CD14-positive monocyte (primary cell): ENCODE measurements at regions not wholly inside any gene's neighbourhood (a gene's known extent, or its start where the extent isn't known, plus 50 kb on each side); places are given as distances from the start of the nearest gene placed in this dataset.

Source experiments
- DNase-seq, 3 donors: peaks; one replicate each; pipeline ENCODE4 v3.0.0-alpha.2; 2011 to 2022
- H2AFZ ChIP-seq: 2 replicates; pipeline ENCODE4 v1.6.0; 2012; ENCODE audit warnings: mild to moderate bottlenecking, low read depth, low read length, inconsistent platforms; ENCODE audit not compliant: insufficient read depth, poor library complexity, severe bottlenecking
- H3K27ac ChIP-seq, 2 donors: 1 replicate in 1 of 2; 2 replicates in 1 of 2; pipeline ENCODE4 v1.5.1; 2012 to 2013; ENCODE audit warnings: low read length in 2 of 2, control low read depth in 1 of 2, inconsistent platforms in 1 of 2, low read depth in 1 of 2, mild to moderate bottlenecking in 1 of 2
- H3K27me3 ChIP-seq, 2 donors: one replicate each; pipeline versions ENCODE4 v1.6.0 to v1.6.1; 2011 to 2013; ENCODE audit warnings: low read length in 2 of 2; ENCODE audit not compliant: control insufficient read depth in 2 of 2, insufficient read depth in 2 of 2
- H3K36me3 ChIP-seq, 2 donors: replicated peaks in 1 of 2; 1 replicate in 1 of 2; 2 replicates in 1 of 2; pipeline versions ENCODE4 v1.5.1 to v1.6.1; 2012 to 2013; ENCODE audit warnings: low read length in 2 of 2, control low read depth in 1 of 2, inconsistent platforms in 1 of 2, mild to moderate bottlenecking in 1 of 2; ENCODE audit not compliant: insufficient read depth in 2 of 2, control insufficient read depth in 1 of 2
- H3K4me1 ChIP-seq, 2 donors: 1 replicate in 1 of 2; 2 replicates in 1 of 2; pipeline versions ENCODE4 v1.5.1 to v1.6.1; 2012 to 2013; ENCODE audit warnings: low read length in 2 of 2, control low read depth in 1 of 2, inconsistent platforms in 1 of 2, mild to moderate bottlenecking in 1 of 2, moderate library complexity in 1 of 2; ENCODE audit not compliant: insufficient read depth in 2 of 2, control insufficient read depth in 1 of 2
- H3K4me2 ChIP-seq: replicated peaks from 2 replicates; pipeline ENCODE3; 2012; ENCODE audit warnings: low read length, moderate library complexity, mild to moderate bottlenecking; ENCODE audit not compliant: poor library complexity, severe bottlenecking; ENCODE audit errors: extremely low read depth
- H3K4me3 ChIP-seq, 3 experiments: fragments of 200-600 bp in 1 of 3; sonication (generic) in 1 of 3; replicated peaks in 1 of 3; 1 replicate in 2 of 3; 2 replicates in 1 of 3; pipeline ENCODE4 v1.5.1; 2011 to 2013; ENCODE audit warnings: low read length in 3 of 3, mild to moderate bottlenecking in 3 of 3, control low read depth in 2 of 3, low read depth in 2 of 3, inconsistent platforms in 1 of 3, moderate library complexity in 1 of 3
- H3K79me2 ChIP-seq: 2 replicates; pipeline ENCODE4 v1.6.0; 2012; ENCODE audit warnings: mild to moderate bottlenecking, control low read depth, inconsistent platforms, low read length, moderate library complexity; ENCODE audit not compliant: insufficient read depth
- H3K9ac ChIP-seq: 2 replicates; pipeline ENCODE4 v1.6.0; 2017; ENCODE audit warnings: low read length, mild to moderate bottlenecking; ENCODE audit not compliant: insufficient read depth, poor library complexity, severe bottlenecking
- H3K9me3 ChIP-seq, 2 donors: replicated peaks in 1 of 2; 1 replicate in 1 of 2; 2 replicates in 1 of 2; pipeline versions ENCODE4 v1.5.1 to v1.6.1; 2012 to 2013; ENCODE audit warnings: low read length in 2 of 2, control low read depth in 1 of 2; ENCODE audit not compliant: control insufficient read depth in 1 of 2, insufficient read depth in 1 of 2
- H4K20me1 ChIP-seq: 2 replicates; pipeline ENCODE4 v1.6.0; 2012; ENCODE audit warnings: mild to moderate bottlenecking, low read length, control low read depth, moderate library complexity; ENCODE audit not compliant: insufficient read depth
- H3K27ac Mint-ChIP-seq, 7 donors: one replicate each; pipeline ENCODE4 v1.8.0; 2020; ENCODE audit warnings: mild to moderate bottlenecking in 7 of 7, mixed read lengths in 7 of 7, moderate library complexity in 6 of 7, inconsistent platforms in 2 of 7
- H3K27me3 Mint-ChIP-seq, 3 donors: one replicate each; pipeline ENCODE4 v1.8.0; 2021 to 2022; ENCODE audit warnings: low read depth in 3 of 3, mild to moderate bottlenecking in 3 of 3, mixed read lengths in 3 of 3, moderate library complexity in 3 of 3, inconsistent platforms in 1 of 3
- H3K36me3 Mint-ChIP-seq, 2 donors: one replicate each; pipeline ENCODE4 v1.8.0; 2020; ENCODE audit warnings: mixed read lengths in 2 of 2, inconsistent platforms in 1 of 2, mild to moderate bottlenecking in 1 of 2
- H3K4me1 Mint-ChIP-seq: one replicate; pipeline ENCODE4 v1.8.0; 2020; ENCODE audit warnings: mild to moderate bottlenecking, mixed read lengths
- H3K4me3 Mint-ChIP-seq, 2 donors: one replicate each; pipeline ENCODE4 v1.8.0; 2020; ENCODE audit warnings: mild to moderate bottlenecking in 2 of 2, mixed read lengths in 2 of 2, moderate library complexity in 1 of 2
- H3K9me3 Mint-ChIP-seq, 7 donors: one replicate each; pipeline ENCODE4 v1.8.0; 2020 to 2022; ENCODE audit warnings: mixed read lengths in 7 of 7, mild to moderate bottlenecking in 6 of 7, moderate library complexity in 6 of 7, inconsistent platforms in 2 of 7
- WGBS: methylation state at CpG from one replicate; pipeline ENCODE4 v1.1.5; 2013; ENCODE audit warnings: missing lambda C conversion rate; ENCODE audit not compliant: insufficient coverage; 5-methylcytosine and 5-hydroxymethylcytosine counted together
- intact Hi-C, 2 donors: fragments of 100-400 bp; cut with micrococcal nuclease; formaldehyde crosslinking; loops; one replicate each; pipeline versions ENCODE4 v1.15.0 to v1.15.1; 2023
- TF ChIP-seq, protein P1 (sequence below): fragments of 200-600 bp; IDR thresholded peaks from one replicate; pipeline ENCODE4 v1.8.0; 2022; ENCODE audit warnings: antibody characterized with exemption, mild to moderate bottlenecking

DNA sequence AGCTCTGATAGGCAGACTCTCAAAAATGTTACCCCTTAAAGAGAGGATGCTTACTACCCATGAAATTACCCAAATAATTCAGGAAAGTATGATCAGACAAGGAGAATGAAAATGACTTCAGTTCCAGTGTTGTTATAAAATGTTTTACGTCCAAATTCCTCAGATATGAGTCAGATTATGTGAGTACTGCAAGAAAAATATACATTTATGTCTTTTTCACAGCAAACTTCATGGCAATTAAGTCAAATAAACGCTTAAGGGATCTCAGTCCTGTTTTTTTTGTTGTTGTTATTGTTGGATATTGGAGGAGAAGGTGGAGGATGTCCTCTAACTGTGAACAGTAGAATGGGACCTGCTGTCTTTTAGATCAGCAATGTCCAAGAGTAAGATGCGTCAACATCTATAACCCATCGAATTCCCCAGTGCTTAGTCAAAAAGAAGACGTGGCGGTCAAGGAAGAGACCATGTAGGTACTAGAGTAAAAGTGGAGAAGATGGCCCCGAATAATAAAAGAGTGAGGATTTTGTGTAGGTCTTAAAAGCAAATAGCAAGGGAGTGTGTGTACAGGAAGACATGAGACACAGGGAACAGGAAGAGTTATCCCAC lies 215.4 kb upstream of the IRS2 start:
- no peaks in the 10 kb centered on the region for H3K9me3 ChIP-seq
- intact Hi-C loops: no loop called here
- no peaks in the 10 kb centered on the region for H3K4me1 ChIP-seq
- H3K27me3 ChIP-seq: no peaks in the 10 kb centered on the region
- no peaks in the 10 kb centered on the region for H4K20me1 ChIP-seq
- no peaks in the 10 kb centered on the region for H3K79me2 ChIP-seq
- no peak overlapping the region for H3K27ac ChIP-seq
- no peaks in the 10 kb centered on the region for H3K36me3 Mint-ChIP-seq
- H3K4me3 ChIP-seq: no peak overlapping the region
- H3K4me3 Mint-ChIP-seq: no peak overlapping the region
- DNase-seq: no peak
- no peak overlapping the region for H3K27ac Mint-ChIP-seq
- no peaks in the 10 kb centered on the region for H3K4me1 Mint-ChIP-seq
- peaks cover 0 to 2% (median 0%) of the 10 kb centered on the region in 7 donors for H3K9me3 Mint-ChIP-seq
- TF ChIP-seq, protein P1, sequence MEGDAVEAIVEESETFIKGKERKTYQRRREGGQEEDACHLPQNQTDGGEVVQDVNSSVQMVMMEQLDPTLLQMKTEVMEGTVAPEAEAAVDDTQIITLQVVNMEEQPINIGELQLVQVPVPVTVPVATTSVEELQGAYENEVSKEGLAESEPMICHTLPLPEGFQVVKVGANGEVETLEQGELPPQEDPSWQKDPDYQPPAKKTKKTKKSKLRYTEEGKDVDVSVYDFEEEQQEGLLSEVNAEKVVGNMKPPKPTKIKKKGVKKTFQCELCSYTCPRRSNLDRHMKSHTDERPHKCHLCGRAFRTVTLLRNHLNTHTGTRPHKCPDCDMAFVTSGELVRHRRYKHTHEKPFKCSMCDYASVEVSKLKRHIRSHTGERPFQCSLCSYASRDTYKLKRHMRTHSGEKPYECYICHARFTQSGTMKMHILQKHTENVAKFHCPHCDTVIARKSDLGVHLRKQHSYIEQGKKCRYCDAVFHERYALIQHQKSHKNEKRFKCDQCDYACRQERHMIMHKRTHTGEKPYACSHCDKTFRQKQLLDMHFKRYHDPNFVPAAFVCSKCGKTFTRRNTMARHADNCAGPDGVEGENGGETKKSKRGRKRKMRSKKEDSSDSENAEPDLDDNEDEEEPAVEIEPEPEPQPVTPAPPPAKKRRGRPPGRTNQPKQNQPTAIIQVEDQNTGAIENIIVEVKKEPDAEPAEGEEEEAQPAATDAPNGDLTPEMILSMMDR: no peak
- H3K9ac ChIP-seq: no peak overlapping the region
- no peak overlapping the region for H3K4me2 ChIP-seq
- no peaks in the 10 kb centered on the region for H3K36me3 ChIP-seq
- peaks cover 0 to 4% (median 1%) of the 10 kb centered on the region in 3 donors for H3K27me3 Mint-ChIP-seq
- H2AFZ ChIP-seq: no peak overlapping the region
- WGBS: 97% methylated on average over 5 of the region's 7 CpGs

DNA sequence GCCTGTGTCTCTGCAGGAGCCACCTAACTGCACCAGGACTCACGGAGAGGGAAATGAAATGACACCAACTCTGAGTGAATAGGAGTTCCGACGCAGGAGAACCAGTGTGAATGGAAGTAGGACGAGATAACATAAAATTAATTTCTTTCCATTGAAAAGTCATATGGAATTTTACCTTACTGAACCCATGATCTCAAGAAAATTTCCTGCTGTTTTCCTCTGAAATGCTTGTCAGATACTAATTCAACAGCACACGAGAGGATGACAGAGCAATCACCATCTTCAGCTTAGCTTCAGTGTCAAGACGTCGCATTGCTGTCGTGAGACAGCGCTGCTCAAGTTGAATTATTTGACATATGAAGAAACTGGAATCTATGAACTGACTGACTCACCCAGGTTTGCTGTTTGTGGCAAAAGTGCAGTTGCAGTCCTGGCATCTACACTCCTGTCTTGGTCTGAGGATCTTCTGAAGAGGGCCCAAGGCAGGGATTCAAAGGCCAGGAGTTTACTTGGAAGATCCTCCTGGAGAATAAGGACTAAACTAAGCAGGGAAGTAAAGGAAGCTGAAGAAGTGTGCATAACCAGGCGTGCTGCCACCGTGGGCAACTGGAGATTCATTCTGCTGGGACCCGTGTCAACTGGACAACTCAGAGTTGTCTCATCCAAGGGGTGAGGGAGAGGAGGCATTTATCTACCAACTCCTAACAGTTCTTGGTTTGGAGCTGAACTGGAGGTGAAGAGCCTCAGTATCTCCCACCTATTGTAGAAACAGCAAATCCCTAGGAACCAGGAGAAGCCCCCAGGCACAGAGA lies 214.4 kb upstream of the IRS2 start:
- no peak overlapping the region for H3K9ac ChIP-seq
- H3K27ac ChIP-seq: no peak overlapping the region
- TF ChIP-seq, protein P1: no peak
- no peaks in the 10 kb centered on the region for H3K9me3 ChIP-seq
- Mint-ChIP-seq H3K27ac (no peak overlapping the region), H3K27me3 (peaks cover 0 to 4% (median 1%) of the 10 kb centered on the region in 3 donors), H3K9me3 (peaks cover 0 to 2% (median 0%) of the 10 kb centered on the region in 7 donors), H3K36me3 (no peaks in the 10 kb centered on the region), H3K4me1 (no peaks in the 10 kb centered on the region), H3K4me3 (no peak overlapping the region)
- intact Hi-C loops: no loop called here
- no peaks in the 10 kb centered on the region for H4K20me1 ChIP-seq
- H3K4me1 ChIP-seq: no peaks in the 10 kb centered on the region
- H3K4me2 ChIP-seq: no peak overlapping the region
- H3K79me2 ChIP-seq: no peaks in the 10 kb centered on the region
- no peak for DNase-seq
- H3K36me3 ChIP-seq: no peaks in the 10 kb centered on the region
- H3K4me3 ChIP-seq: no peak overlapping the region
- H3K27me3 ChIP-seq: no peaks in the 10 kb centered on the region
- WGBS: 93% methylated on average over 5 of the region's 12 CpGs
- no peak overlapping the region for H2AFZ ChIP-seq
